HG03558 (cell line): ENCODE measurements at regions not wholly inside any gene's neighbourhood (a gene's known extent, or its start where the extent isn't known, plus 50 kb on each side); places are given as distances from the start of the nearest gene placed in this dataset.
"Not testable (repeated sequence)": the region's sequence is repeated elsewhere in the genome, so short reads cannot be mapped to it uniquely, and the experiment has no call there.

Experiments
- ATAC-seq: cut with Tn5 transposase; IDR thresholded peaks from one replicate; pipeline ENCODE4 v1.9.1; 2021; ENCODE audit warnings: moderate number of reproducible peaks; ENCODE audit not compliant: unreplicated experiment; ENCODE audit errors: extremely low read depth

DNA sequence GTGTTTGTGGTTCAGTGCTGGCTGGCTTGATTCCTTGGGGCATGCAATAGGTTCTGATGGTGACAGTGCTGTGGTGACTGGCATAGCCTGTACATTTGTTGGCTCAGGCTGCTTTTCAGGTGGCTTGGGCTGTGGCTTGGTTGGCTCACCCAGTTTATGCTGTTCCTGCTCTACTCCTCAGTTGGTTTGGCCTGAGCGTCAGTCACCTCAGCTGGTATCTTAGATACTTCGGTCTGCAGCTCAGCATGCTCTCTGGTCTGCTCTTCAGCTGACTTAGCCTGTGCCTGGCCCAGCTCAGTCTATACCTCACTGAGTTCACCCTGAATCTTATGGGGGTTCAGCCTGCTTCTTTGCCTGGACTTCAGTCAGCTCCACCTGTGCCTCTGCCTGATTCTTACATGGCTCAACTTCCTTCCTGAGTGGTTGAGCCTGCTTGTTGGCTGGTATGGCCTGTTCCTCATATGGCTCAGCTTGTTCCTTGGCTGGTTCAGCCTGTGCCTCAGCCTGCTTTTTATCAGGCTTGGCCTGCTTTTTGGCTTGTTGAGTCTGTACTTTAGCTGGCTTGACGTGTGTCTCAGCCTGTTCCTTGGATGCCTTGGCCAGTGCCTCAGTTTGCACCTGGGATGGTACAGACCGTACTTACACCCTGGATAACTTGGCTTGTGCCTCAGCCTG lies 170.6 kb downstream of the MSN start:
- no peak for ATAC-seq

DNA sequence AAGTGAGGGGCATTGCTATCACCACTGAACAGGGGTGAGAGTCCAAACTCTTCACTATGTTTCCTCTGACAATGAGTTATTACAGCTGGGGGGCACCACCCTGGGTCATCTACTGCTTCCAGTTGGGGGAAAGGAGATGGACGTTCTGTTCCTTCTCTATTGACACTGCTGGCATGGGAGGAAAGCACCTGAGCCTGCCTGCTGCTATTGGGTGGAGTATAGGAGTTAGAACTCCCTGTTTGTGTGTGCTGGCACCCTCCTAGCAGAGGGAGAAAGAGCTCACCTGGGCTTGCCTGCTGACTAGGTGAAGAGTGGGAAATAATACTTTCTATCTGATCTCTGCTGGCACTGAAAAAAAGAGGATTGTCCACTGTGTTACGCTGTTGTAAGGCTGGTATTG lies 163.8 kb downstream of the MSN start:
- ATAC-seq, result no peak

DNA sequence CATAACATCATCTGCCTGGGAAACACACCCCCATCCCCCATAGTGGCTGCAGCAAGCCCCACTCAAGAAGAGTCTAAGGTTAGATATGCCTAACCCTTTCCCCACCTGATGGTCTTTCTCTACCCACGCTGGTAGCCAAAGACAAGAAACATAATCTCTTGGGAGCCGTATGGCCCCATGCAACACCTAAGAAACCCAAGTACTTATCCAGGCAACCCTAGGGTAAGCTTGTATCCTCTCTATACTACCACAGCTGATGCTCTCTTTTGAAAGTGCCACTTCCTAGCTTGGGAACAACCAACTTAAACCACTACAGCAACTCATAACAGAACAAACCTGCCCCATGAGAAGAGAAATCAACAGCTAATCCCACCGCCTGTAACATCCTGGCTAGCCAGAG lies 161.1 kb downstream of the MSN start:
- ATAC-seq, result no peak

- not testable (repeated sequence) for ATAC-seq
Observed at GRCh38 chrX:65825226-65825625, 157.8 kb downstream of the MSN start.

GRCh38 chrX:65821721-65822496 lies 154.5 kb downstream of the MSN start:
- no peak for ATAC-seq

DNA sequence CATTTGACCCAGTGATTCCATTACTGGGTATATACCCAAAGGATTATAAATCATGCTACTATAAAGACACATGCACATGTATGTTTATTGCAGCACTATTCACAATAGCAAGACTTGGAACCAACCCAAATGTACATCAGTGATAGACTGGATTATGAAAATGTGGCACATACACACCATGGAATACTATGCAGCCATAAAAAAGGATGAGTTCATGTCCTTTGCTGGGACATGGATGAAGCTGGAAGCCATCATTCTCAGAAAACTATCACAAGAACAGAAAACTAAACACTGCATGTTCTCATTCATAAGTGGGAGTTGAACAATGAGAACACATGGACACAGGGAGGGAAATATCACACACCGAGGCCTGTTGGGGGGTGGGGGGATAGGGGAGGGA lies 152.5 kb downstream of the MSN start:
- not testable (repeated sequence) for ATAC-seq

- no peak for ATAC-seq
Observed at GRCh38 chrX:65813245-65813644, 145.8 kb downstream of the MSN start.

GRCh38 chrX:65811558-65812228 lies 144.2 kb downstream of the MSN start:
- no peak for ATAC-seq
